Stomach (tissue), 4 donors: ENCODE measurements at regions not wholly inside any gene's neighbourhood (a gene's known extent, or its start where the extent isn't known, plus 50 kb on each side); places are given as distances from the start of the nearest gene placed in this dataset.

Experiments used
- CTCF ChIP-seq, 7 experiments: fragments of 450-650 bp in 4 of 7; fragments of 200-600 bp in 3 of 7; sonication (generic) in 3 of 7; IDR thresholded peaks; one replicate each; pipeline ENCODE4 v1.5.1; 2016 to 2019; ENCODE audit warnings: antibody characterized with exemption in 7 of 7, control low read depth in 2 of 7, mild to moderate bottlenecking in 1 of 7
- EP300 ChIP-seq: sonication (generic); formaldehyde crosslinking; IDR thresholded peaks from one replicate; pipeline ENCODE4 v1.6.1; 2017; ENCODE audit warnings: antibody characterized with exemption
- POLR2A ChIP-seq, 4 donors: fragments of 450-650 bp; IDR thresholded peaks; one replicate each; pipeline ENCODE4 v1.6.1; 2016; ENCODE audit warnings: antibody characterized with exemption in 4 of 4, control low read depth in 2 of 4, mild to moderate bottlenecking in 1 of 4, moderate library complexity in 1 of 4
- POLR2AphosphoS5 ChIP-seq, 3 donors: sonication (generic); formaldehyde crosslinking; IDR thresholded peaks; one replicate each; pipeline ENCODE4 v1.6.1; 2016; ENCODE audit warnings: antibody characterized with exemption in 3 of 3

- TF ChIP-seq CTCF (IDR thresholded peaks at IDR 0.05) (no peak), EP300 (no peak), POLR2A (IDR thresholded peaks at IDR 0.05) (no peak), POLR2AphosphoS5 (IDR thresholded peaks at IDR 0.05) (no peak)
These were observed 301.1 kb downstream of the MAN2A1 start for GRCh38 chr5:109990723-109991359.
